NCI-H82 treated with DMSO at 0.1 percent for 48 hours (cell line): ENCODE measurements at regions not wholly inside any gene's neighbourhood (a gene's known extent, or its start where the extent isn't known, plus 50 kb on each side); places are given as distances from the start of the nearest gene placed in this dataset.

Experiments used
- DNase-seq: peaks from one replicate; lab custom pipeline; 2025; ENCODE audit not compliant: unreplicated experiment; lab: John Stamatoyannopoulos, UW

DNA sequence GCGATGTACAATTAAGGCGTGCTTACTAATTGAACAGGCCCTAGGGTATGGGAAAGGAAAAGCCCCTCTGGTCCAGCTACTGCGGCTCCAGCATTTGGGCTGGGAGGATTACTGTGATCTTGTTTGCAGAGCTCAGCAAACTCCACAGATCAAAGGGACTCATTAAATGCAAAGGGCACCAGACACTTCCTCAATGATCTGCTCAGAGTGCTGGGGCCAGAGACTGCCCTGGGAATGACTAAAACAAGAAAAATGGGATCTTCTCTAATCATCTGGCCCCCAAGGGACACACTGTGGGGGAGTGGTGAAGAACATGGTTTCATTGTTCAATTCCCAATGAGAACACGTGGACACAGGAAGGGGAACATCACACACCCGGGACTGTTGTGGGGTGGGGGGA, 85.0 kb downstream of the MARCHF4 start:
- DNase-seq, result peak; percentile 87

DNA sequence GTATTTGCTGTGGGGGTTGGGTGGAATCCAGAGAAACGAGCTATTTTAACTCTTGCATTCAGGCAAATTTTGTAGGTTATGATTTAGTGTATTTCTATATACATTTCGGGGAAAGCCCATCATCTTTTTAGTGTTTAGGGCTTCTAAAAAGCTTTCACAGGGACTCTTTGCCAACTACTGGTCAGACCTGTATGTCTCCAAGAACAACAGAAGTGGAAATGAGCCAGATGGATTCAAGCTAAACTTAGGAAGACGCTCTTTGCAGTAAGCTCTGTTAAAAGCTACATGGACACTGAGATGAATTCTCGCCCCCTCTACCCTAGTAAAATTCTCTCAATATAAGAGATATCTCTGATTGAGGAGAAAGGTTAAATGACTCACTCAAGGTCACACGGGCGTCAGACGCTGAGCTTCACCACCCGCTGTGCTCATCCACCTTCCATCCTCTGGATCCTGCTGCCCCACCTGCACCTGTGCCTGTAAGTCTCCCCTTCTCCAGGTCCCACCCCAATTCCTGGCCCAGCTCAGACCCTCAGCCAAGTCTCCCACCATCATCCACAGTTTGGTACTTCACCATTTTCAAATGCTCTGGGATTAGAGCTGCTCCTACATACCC, 85.6 kb downstream of the MARCHF4 start:
- DNase-seq, result no peak

DNA sequence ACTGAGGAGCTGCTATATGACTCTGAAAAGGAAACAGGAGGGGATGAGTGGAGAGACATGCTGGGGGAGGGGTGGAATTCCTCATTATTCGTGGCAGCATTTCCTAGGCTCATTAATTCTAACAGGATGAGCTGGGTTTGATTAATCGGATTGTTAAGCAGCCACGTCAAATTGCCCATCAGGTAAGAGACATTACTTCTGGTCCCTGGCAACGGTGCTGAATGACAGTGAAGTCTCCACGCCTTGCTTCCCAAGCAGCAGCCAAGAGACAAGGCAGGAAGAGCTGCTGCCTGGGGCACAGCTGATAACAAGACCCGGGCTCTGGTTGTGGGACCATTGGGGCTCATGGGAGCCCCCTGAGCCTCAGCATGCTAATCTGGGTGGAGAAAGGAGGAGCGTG, 86.6 kb downstream of the MARCHF4 start:
- peak; percentile 90 for DNase-seq

DNA sequence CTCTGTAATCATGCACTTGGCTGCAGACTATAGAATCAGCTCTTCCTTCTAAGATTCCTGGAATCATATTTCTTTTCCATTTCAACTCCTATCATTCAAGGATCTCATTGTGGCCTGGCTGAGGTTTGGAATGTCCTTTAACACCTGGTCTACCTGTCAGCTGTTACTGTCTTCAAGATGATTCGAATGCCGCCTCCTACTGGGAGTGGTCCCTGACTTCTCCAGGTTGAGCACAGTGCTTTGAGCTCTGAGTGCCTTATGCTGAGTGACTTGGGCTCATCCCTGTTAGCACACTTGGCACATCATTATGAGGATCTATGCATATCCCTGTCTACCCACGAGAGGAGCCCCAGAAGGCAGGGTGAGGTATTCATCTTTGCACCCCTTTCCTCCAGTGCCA, 87.6 kb downstream of the MARCHF4 start:
- no peak for DNase-seq

DNA sequence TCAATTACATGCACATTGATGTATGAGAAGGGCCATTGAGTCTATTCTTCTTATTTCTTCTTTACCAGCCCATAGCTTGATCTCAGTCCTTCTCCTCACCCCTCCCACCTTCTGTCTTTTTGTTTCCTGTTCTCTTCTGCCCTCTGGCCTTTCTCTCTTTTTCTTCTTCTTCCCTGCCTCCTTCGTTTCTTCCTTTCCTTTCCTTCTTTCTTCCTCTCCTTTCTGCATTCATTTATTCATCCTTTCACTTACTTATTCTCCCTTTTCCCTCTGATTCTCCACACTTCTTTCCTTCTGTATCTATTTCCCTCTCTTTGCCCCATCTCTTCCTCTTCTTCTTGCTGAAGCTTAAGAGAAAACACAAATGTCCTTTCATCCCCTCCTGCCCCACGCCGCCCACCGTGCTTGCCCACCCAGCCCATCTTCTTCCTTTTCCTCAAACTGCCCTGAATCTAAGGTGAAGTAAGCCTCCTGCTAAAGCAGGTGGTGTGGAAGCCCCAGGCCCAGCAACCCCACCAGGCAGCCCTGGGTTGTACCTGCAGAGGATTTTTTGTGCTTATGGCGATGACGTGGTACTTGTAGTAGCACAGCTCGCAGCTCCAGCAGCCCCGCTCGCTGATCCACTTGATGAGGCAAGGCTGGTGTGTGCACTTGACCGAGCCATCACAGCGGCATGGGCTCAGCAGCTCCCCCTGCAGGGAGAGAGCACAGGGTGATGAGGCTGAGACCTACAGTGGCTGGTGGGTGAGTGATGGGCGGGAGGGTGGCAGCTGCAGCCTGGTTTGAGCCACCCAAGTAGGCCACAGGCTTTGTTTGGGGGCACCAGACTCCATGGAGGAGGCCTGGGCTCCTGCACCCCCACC, 89.0 kb downstream of the MARCHF4 start:
- DNase-seq, result no peak

DNA sequence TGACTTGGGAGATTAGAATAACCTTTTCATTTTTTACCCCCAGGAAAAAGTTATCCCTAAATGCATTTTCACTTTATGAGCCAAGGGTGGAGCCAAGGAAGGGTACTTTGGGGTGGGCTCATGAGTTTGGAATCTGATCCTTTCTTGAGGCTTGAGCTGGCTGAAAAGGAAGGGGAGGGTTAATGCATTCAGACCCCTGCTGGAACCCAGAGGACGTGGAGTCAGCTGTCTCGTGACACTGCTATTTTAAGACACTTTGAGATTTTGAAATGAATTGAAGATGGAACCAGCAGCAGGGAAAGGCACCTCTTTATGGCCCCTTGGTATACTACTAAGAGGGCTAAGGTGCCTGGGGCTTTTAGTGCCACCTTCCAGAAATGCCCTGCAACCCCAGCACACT, 90.4 kb downstream of the MARCHF4 start:
- no peak for DNase-seq

DNA sequence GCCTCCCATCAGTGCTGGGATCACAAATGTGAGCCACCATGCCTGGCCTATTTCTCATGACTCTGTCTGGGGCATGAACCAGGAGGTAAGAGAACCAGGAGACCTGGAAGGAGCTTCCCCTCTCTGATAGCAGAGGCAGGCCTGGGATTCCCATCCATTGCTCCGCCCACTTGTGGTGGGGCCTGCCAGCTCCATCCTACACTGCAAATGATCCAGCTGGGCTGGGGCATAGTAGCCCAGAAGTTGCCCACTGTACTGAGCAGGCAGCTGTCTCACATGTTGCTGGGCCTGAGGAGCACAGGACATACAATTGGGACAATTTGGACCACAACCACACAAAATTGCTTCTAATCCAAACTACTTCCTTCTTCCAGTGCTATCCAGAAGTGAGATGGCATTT, 91.0 kb downstream of the MARCHF4 start:
- no peak for DNase-seq

DNA sequence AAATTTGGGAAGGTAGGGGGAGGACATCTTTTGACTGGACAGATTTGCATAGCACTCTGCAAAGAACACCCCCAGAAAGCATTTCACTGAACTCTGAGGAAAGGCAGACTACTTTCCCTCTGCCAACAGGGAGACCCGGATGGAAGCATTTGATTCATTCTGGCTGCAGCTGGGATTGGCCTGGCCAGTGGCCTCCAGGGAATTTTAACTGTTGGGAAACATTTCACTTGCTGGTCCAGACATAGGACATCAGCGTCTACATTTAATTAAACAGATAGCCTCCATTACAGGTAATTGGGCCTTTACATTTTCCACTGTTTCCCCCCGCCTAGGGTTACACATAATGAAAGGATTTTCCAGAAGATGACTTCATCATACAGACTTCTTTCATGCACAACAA, 92.8 kb downstream of the MARCHF4 start:
- no peak for DNase-seq

DNA sequence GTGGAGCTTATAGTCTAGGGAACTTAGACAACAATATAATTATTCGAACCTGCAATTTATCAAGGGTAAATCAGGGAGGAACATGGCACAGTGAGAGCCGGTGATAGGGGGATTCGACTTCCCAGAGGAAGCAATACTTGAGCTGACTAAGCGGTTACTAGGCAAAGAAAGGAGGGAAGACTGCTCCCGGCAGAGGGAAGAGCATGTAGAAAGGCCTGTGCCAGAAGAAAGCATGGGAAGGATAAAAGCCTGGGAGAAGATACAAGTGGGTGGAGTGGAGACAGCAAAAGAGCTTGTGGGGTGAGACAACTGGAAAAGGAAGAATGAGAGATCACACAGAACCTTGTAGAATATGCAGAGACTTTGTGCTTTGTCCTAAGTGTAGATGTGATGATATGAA, 93.3 kb downstream of the MARCHF4 start:
- DNase-seq, result no peak

DNA sequence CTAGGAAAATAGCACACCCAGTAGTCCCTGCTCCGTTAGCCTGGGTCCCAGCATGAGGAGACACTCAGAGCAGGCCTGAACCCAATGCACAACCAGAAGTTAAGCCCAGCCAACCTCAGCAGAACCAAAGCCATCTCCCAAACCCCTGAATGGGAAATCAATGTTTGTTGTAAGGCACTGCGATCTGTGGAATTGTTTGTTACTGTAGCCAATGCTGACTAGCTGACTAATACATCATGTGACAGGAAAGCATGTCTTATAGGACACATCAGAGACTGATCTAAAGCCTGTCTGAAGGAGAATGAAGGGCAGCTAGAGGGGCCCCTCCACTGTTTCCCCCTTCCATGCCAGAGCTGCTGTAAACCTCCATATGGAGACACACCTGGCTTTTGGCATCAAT, 96.4 kb downstream of the MARCHF4 start:
- DNase-seq, result no peak

DNA sequence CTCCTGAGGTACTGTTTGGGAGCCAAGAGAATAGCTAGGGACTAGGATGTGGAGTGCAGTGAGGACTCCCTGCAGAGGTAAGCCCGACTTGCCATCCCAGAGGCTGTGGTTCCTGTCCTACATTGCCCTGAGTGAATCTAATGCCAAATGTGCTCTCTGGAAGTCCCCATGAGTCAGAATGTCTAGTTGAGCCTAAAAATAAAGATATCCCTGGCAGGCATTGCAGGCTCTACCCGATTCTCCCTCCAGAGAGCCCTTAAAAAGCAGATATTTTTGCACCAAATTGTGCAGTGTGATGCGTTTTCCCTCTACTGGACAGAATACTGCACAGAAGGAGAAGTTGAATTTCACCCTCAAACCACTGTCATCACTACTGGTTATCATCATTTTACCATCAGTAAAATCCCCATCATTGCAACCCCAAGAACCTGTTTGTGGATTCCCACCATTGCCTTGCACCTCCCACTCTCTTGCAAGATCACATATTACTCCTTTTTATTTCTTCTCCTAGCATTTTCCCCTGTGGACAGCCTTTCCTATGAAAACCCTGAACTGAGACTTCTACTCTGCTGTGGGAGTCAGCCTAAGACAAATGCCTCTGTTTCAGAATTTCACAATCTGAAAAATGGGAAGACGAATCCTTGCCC, 98.0 kb downstream of the MARCHF4 start:
- DNase-seq, result no peak

DNA sequence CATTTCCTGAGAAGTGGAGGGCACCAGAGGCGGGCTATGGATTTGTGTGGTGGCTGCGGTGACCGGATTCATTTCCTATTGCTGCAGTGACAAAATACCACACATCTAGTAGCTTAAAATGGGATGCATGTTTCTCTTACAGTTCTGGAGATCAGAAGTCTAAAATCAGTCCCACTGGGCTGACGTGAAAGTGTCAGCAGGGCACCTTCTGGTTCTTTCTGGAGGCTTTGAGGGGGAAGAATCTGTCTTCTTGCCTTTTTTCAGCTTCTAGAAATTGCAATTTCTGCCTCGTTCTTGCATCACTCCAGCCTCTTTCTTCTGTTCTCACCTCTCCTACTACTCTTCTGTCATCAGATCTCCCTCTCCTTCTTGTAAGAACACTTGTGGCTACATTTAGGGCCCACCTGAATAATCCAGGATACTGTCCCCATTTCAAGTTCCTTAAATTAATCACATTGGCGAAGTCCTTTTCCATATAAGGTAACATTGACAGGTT, 111.2 kb downstream of the MARCHF4 start:
- DNase-seq, result no peak

DNA sequence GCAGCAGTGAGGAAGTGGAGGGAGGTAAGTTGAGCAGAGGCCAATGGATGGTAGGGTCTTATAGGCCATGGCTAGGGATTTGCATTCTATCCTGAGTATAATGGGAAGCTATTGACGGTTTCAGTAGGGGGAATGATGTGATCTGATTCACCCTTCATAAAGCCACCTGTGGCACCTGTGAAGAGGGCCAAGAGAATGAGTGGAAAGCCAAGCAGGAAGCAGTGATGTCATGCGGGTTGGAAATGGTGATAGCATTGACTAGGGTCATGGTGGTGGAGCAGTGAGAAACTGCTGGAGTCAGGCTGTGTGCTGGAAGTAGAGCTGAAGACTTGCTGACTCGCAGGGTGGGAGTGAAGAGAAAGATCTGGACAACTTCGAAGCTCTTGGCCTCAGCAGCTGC, 111.7 kb downstream of the MARCHF4 start:
- DNase-seq, result no peak

DNA sequence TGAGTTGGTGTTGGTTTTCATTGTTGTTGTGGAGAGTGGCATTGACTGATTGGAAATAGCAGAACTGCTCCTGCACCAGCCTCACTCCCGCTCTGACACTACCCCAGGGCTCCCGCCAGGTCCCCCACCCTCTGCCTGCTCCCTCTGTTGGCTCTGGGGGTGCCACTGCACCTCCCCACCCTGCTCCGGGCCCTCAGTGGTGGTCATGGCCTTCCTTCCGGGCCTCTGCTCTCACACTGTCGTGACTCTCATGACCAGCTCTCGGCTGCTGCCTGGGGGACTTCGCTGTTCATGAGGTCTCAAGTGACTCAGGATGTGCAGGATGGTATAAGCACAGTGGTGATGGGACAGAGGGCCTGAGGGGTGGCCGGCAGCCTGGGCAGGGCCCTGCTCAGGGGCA, 113.2 kb downstream of the MARCHF4 start:
- no peak for DNase-seq

DNA sequence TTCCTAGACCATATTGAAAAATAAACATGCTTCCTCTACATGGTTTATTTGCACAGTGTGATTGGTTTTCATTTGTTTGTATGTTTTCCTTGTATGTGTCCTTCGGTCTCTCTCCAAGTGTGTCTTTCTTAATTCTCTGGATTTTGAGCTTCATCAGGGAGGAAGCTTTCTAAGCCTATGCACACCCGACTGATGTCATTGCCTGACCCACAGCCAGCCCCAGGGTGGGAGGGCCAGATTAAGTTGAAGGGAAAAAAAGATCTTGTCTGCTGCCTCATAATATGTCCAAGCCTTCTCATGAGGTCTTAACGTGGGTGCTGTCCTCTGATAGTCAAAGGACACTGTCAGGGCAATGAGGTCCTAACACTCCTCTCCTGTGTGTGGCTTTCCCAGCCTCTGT, 115.2 kb downstream of the MARCHF4 start:
- no peak for DNase-seq
